ENCODE measurements at regions not wholly inside any gene's neighbourhood (a gene's known extent, or its start where the extent isn't known, plus 50 kb on each side); places are given as distances from the start of the nearest gene placed in this dataset.

- FAIRE-seq = no peak
These were observed 54.4 kb upstream of the KLF3 start for GRCh38 chr4:38609614-38610013.

DNA sequence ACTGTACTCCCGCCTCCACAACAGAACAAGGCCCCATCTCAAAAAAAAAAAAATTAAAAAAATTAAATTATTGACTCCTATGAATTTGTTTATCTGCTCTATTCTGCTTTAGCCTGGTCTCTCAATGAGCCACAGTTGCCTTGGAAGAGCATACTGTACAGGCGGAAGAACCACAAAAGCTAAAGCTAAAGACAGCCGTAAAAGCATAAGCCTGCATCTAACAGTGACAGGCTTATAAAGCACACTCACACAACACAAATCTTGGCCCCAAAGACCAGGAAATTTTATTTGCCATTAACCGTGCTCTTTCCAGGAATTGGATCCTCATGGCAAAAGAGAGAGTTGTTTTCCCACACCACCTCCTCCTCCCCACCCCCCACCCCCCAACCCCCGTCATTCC lies 53.5 kb upstream of the KLF3 start:
- FAIRE-seq = no peak

- FAIRE-seq = no peak
These were observed 53.0 kb upstream of the KLF3 start for GRCh38 chr4:38610966-38611431.

- FAIRE-seq = no peak
These were observed 52.3 kb upstream of the KLF3 start for GRCh38 chr4:38611676-38612075.

DNA sequence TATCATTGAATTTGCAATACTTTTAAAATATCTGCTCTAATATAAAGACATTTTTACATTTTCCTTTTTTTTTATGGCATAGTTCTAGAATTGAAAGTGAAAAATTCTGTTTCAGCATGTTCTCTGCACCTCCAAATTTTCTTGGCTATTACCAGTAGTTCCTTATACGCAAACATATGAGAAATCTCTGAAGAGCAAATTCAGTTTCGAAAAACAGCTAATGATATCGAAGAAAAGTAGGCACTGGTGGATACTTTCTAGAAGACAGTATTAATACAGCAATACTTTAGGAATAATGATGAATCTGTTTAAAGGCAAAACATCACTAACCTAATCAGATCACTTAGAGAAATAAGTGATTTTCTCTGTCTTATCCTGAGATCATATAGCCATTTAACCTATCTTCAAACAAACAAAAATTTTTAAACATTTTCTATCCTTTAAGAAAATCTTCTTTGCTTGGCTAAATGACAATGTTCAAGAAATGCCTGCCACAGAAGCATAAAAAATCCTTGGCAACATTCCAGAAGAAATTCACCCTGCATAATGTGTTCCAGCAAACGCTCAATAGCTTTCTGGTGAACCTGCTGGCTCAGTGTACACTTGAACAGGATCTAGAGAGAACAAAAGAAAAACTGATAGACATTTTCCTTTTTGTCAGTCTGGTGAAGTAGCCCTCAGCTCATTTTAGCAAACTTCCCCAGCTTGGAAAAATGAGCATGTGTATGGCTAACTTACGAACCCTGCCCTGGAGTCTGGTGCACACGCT lies 51.2 kb upstream of the KLF3 start:
- FAIRE-seq = no peak

All from G401.6 (cell line).